Activated CD4-positive, alpha-beta T cell treated with anti-CD3 and anti-CD28 coated beads, Interleukin-2, amount 10 ng/mL, durations not matched to agents 24 days and 14 days (primary cell): ENCODE measurements at regions not wholly inside any gene's neighbourhood (a gene's known extent, or its start where the extent isn't known, plus 50 kb on each side); places are given as distances from the start of the nearest gene placed in this dataset.

Experiments
- DNase-seq: peaks from one replicate; pipeline ENCODE4 v3.0.0; 2022
- H3K27ac Mint-ChIP-seq: one replicate; pipeline ENCODE4 v1.8.0; 2022; ENCODE audit warnings: mild to moderate bottlenecking, mixed read lengths
- H3K27me3 Mint-ChIP-seq: one replicate; pipeline ENCODE4 v1.8.0; 2022; ENCODE audit warnings: mixed read lengths
- H3K36me3 Mint-ChIP-seq: one replicate; pipeline ENCODE4 v1.8.0; 2022; ENCODE audit warnings: low read depth, mild to moderate bottlenecking, mixed read lengths
- H3K4me1 Mint-ChIP-seq: one replicate; pipeline ENCODE4 v1.8.0; 2021; ENCODE audit warnings: mixed read lengths
- H3K4me3 Mint-ChIP-seq: one replicate; pipeline ENCODE4 v1.8.0; 2022; ENCODE audit warnings: mild to moderate bottlenecking, moderate library complexity, mixed read lengths
- H3K9me3 Mint-ChIP-seq: one replicate; pipeline ENCODE4 v1.8.0; 2021; ENCODE audit warnings: mixed read lengths
- intact Hi-C: fragments of 100-400 bp; cut with micrococcal nuclease; formaldehyde crosslinking; loops from one replicate; pipeline ENCODE4 v1.15.1; 2023

- Mint-ChIP-seq H3K4me3 (no peak overlapping the region), H3K27ac (no peak overlapping the region), H3K9me3 (no peaks in the 10 kb centered on the region), H3K27me3 (no peaks in the 10 kb centered on the region), H3K36me3 (no peaks in the 10 kb centered on the region), H3K4me1 (no peaks in the 10 kb centered on the region)
- DNase-seq = no peak
- intact Hi-C loops = no loop called here
Observed at GRCh38 chr5:167779644-167780043, 511.8 kb upstream of the WWC1 start.

- no peak for DNase-seq
- Mint-ChIP-seq H3K27ac (no peak overlapping the region), H3K36me3 (no peaks in the 10 kb centered on the region), H3K4me1 (no peaks in the 10 kb centered on the region), H3K9me3 (no peaks in the 10 kb centered on the region), H3K4me3 (no peak overlapping the region), H3K27me3 (no peaks in the 10 kb centered on the region)
- intact Hi-C loops = no loop called here
Observed at GRCh38 chr5:167780177-167780576, 511.3 kb upstream of the WWC1 start.

- no peak for DNase-seq
- H3K27me3 Mint-ChIP-seq = no peaks in the 10 kb centered on the region
Observed at GRCh38 chr5:167783145-167783817, 508.2 kb upstream of the WWC1 start.

GRCh38 chr5:167785106-167785505 is 506.3 kb upstream of the WWC1 start:
- intact Hi-C loops = no loop called here
- Mint-ChIP-seq H3K4me3 (no peak overlapping the region), H3K9me3 (no peaks in the 10 kb centered on the region), H3K27me3 (no peaks in the 10 kb centered on the region), H3K27ac (no peak overlapping the region), H3K4me1 (no peaks in the 10 kb centered on the region), H3K36me3 (no peaks in the 10 kb centered on the region)
- DNase-seq = no peak

More at GRCh38 chr5:167783145-167783817, 508.2 kb upstream of the WWC1 start:
- intact Hi-C loops = no loop called here
- H3K4me1 Mint-ChIP-seq = no peaks in the 10 kb centered on the region
- H3K4me3 Mint-ChIP-seq = no peak overlapping the region
- no peaks in the 10 kb centered on the region for H3K36me3 Mint-ChIP-seq
- no peak overlapping the region for H3K27ac Mint-ChIP-seq
- H3K9me3 Mint-ChIP-seq = no peaks in the 10 kb centered on the region

- intact Hi-C loops = no loop called here
Observed at GRCh38 chr5:167785901-167786300, 505.5 kb upstream of the WWC1 start.

GRCh38 chr5:167786871-167787578 is 504.4 kb upstream of the WWC1 start:
- no peaks in the 10 kb centered on the region for H3K9me3 Mint-ChIP-seq
- no peak overlapping the region for H3K27ac Mint-ChIP-seq
- no peaks in the 10 kb centered on the region for H3K36me3 Mint-ChIP-seq
- no peak overlapping the region for H3K4me3 Mint-ChIP-seq
- no peak for DNase-seq
- intact Hi-C loops = no loop called here
- H3K4me1 Mint-ChIP-seq = no peaks in the 10 kb centered on the region
- H3K27me3 Mint-ChIP-seq = no peaks in the 10 kb centered on the region

More at GRCh38 chr5:167785901-167786300, 505.5 kb upstream of the WWC1 start:
- Mint-ChIP-seq H3K9me3 (no peaks in the 10 kb centered on the region), H3K4me1 (no peaks in the 10 kb centered on the region), H3K4me3 (no peak overlapping the region), H3K27me3 (no peaks in the 10 kb centered on the region), H3K27ac (no peak overlapping the region), H3K36me3 (no peaks in the 10 kb centered on the region)
- no peak for DNase-seq

- H3K36me3 Mint-ChIP-seq = no peaks in the 10 kb centered on the region
- no peaks in the 10 kb centered on the region for H3K27me3 Mint-ChIP-seq
Observed at GRCh38 chr5:167790045-167790444, 501.4 kb upstream of the WWC1 start.

GRCh38 chr5:167790462-167791260 is 500.8 kb upstream of the WWC1 start:
- no peaks in the 10 kb centered on the region for H3K4me1 Mint-ChIP-seq
- H3K27ac Mint-ChIP-seq = no peak overlapping the region
- intact Hi-C loops = no loop called here
- H3K27me3 Mint-ChIP-seq = no peaks in the 10 kb centered on the region
- H3K36me3 Mint-ChIP-seq = no peaks in the 10 kb centered on the region
- DNase-seq = no peak
- no peak overlapping the region for H3K4me3 Mint-ChIP-seq
- no peaks in the 10 kb centered on the region for H3K9me3 Mint-ChIP-seq

More at GRCh38 chr5:167790045-167790444, 501.4 kb upstream of the WWC1 start:
- intact Hi-C loops = no loop called here
- H3K4me3 Mint-ChIP-seq = no peak overlapping the region
- no peak for DNase-seq
- no peaks in the 10 kb centered on the region for H3K9me3 Mint-ChIP-seq
- no peaks in the 10 kb centered on the region for H3K4me1 Mint-ChIP-seq
- H3K27ac Mint-ChIP-seq = no peak overlapping the region

GRCh38 chr5:167792514-167792913 is 498.9 kb upstream of the WWC1 start:
- Mint-ChIP-seq H3K4me3 (no peak overlapping the region), H3K4me1 (no peaks in the 10 kb centered on the region), H3K36me3 (no peaks in the 10 kb centered on the region), H3K27me3 (no peaks in the 10 kb centered on the region), H3K27ac (no peak overlapping the region), H3K9me3 (no peaks in the 10 kb centered on the region)
- intact Hi-C loops = no loop called here
- no peak for DNase-seq

GRCh38 chr5:167793700-167794099 is 497.7 kb upstream of the WWC1 start:
- Mint-ChIP-seq H3K4me3 (no peak overlapping the region), H3K9me3 (no peaks in the 10 kb centered on the region), H3K4me1 (no peaks in the 10 kb centered on the region), H3K27me3 (no peaks in the 10 kb centered on the region), H3K27ac (no peak overlapping the region), H3K36me3 (no peaks in the 10 kb centered on the region)
- intact Hi-C loops = no loop called here
- DNase-seq = no peak

GRCh38 chr5:167794121-167794520 is 497.3 kb upstream of the WWC1 start:
- Mint-ChIP-seq H3K9me3 (no peaks in the 10 kb centered on the region), H3K4me3 (no peak overlapping the region), H3K36me3 (no peaks in the 10 kb centered on the region), H3K27ac (no peak overlapping the region), H3K4me1 (no peaks in the 10 kb centered on the region), H3K27me3 (no peaks in the 10 kb centered on the region)
- intact Hi-C loops = no loop called here
- no peak for DNase-seq

GRCh38 chr5:167796672-167797071 is 494.8 kb upstream of the WWC1 start:
- no peak overlapping the region for H3K27ac Mint-ChIP-seq
- intact Hi-C loops = no loop called here
- no peak overlapping the region for H3K4me3 Mint-ChIP-seq
- H3K27me3 Mint-ChIP-seq = no peaks in the 10 kb centered on the region
- H3K36me3 Mint-ChIP-seq = no peaks in the 10 kb centered on the region
- H3K4me1 Mint-ChIP-seq = no peaks in the 10 kb centered on the region
- no peaks in the 10 kb centered on the region for H3K9me3 Mint-ChIP-seq
- DNase-seq = no peak

- no peaks in the 10 kb centered on the region for H3K27me3 Mint-ChIP-seq
- intact Hi-C loops = no loop called here
- no peaks in the 10 kb centered on the region for H3K9me3 Mint-ChIP-seq
- no peaks in the 10 kb centered on the region for H3K36me3 Mint-ChIP-seq
- no peaks in the 10 kb centered on the region for H3K4me1 Mint-ChIP-seq
- DNase-seq = no peak
- H3K27ac Mint-ChIP-seq = no peak overlapping the region
- no peak overlapping the region for H3K4me3 Mint-ChIP-seq
Observed at GRCh38 chr5:167797933-167798332, 493.5 kb upstream of the WWC1 start.

GRCh38 chr5:167798448-167798847 is 493.0 kb upstream of the WWC1 start:
- H3K4me1 Mint-ChIP-seq = no peaks in the 10 kb centered on the region
- H3K36me3 Mint-ChIP-seq = no peaks in the 10 kb centered on the region
- H3K4me3 Mint-ChIP-seq = no peak overlapping the region
- H3K27ac Mint-ChIP-seq = no peak overlapping the region
- H3K9me3 Mint-ChIP-seq = no peaks in the 10 kb centered on the region
- intact Hi-C loops = no loop called here
- no peak for DNase-seq
- H3K27me3 Mint-ChIP-seq = no peaks in the 10 kb centered on the region
